Neural cell (in vitro differentiated cells): ENCODE measurements at regions not wholly inside any gene's neighbourhood (a gene's known extent, or its start where the extent isn't known, plus 50 kb on each side); places are given as distances from the start of the nearest gene placed in this dataset.

Experiments used
- EP300 ChIP-seq: fragments of 450-650 bp; conservative IDR thresholded peaks from 2 replicates; pipeline ENCODE4 v1.6.1; 2014; ENCODE audit warnings: antibody characterized with exemption, mild to moderate bottlenecking, moderate library complexity; ENCODE audit not compliant: poor library complexity, severe bottlenecking
- EZH2 ChIP-seq: fragments of 200-600, 300-800 bp; shearing (Covaris generic), sonication (generic); IDR thresholded peaks from 2 replicates; pipeline ENCODE4 v1.6.1; 2014; ENCODE audit warnings: antibody characterized with exemption, low read length, borderline replicate concordance, mild to moderate bottlenecking; ENCODE audit not compliant: insufficient read depth, poor library complexity, severe bottlenecking
- POLR2AphosphoS5 ChIP-seq: IDR thresholded peaks from 2 replicates; pipeline ENCODE4 v1.6.1; 2012
- SMC3 ChIP-seq: fragments of 450-650 bp; conservative IDR thresholded peaks from 2 replicates; pipeline ENCODE4 v1.6.1; 2014; ENCODE audit warnings: antibody characterized with exemption, mild to moderate bottlenecking, moderate library complexity; ENCODE audit not compliant: poor library complexity
- TAF1 ChIP-seq: IDR thresholded peaks from 2 replicates; pipeline ENCODE4 v1.6.1; 2012; ENCODE audit warnings: low read depth
- TF ChIP-seq, protein P1 (sequence below): fragments of 450-650 bp; IDR thresholded peaks from 2 replicates; pipeline ENCODE4 v1.5.1; 2014; ENCODE audit warnings: antibody characterized with exemption, mild to moderate bottlenecking, moderate library complexity; ENCODE audit not compliant: poor library complexity, severe bottlenecking

DNA sequence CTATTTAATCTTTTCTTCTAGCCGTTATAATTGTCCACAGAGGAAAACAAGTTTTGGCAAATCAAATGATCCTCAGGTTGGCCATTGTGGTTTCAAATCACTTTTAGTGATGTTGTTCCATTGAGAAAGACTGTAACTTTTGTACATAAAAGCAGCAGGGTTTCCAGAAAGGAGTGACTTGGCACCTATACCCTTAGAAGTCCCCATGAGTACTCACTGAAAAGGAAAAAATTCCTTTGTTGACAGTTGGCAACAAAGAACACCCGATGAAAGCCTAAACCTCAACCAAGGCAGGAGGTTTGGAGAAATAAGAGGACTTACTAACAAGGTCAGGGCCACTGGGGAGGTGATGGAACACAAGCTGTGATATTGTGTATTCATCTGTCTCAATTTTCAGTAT is 474.4 kb downstream of the RAPGEF2 start:
- TF ChIP-seq, protein P1, sequence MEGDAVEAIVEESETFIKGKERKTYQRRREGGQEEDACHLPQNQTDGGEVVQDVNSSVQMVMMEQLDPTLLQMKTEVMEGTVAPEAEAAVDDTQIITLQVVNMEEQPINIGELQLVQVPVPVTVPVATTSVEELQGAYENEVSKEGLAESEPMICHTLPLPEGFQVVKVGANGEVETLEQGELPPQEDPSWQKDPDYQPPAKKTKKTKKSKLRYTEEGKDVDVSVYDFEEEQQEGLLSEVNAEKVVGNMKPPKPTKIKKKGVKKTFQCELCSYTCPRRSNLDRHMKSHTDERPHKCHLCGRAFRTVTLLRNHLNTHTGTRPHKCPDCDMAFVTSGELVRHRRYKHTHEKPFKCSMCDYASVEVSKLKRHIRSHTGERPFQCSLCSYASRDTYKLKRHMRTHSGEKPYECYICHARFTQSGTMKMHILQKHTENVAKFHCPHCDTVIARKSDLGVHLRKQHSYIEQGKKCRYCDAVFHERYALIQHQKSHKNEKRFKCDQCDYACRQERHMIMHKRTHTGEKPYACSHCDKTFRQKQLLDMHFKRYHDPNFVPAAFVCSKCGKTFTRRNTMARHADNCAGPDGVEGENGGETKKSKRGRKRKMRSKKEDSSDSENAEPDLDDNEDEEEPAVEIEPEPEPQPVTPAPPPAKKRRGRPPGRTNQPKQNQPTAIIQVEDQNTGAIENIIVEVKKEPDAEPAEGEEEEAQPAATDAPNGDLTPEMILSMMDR, result no peak
- TF ChIP-seq POLR2AphosphoS5 (no peak), TAF1 (no peak), EP300 (no peak), EZH2 (no peak), SMC3 (no peak)
